Osteocyte (in vitro differentiated cells): ENCODE measurements at regions not wholly inside any gene's neighbourhood (a gene's known extent, or its start where the extent isn't known, plus 50 kb on each side); places are given as distances from the start of the nearest gene placed in this dataset.
A peak's percentile ranks its signal among the peaks of the same experiment; 100 is the strongest.

ENCODE experiments used
- DNase-seq: peaks from one replicate; pipeline ENCODE4 v3.0.0; 2021; ENCODE audit warnings: mixed read lengths; ENCODE audit not compliant: unreplicated experiment; ENCODE audit errors: extremely low spot score
- H3K27ac Mint-ChIP-seq: one replicate; pipeline ENCODE4 v1.8.0; 2021; ENCODE audit warnings: mild to moderate bottlenecking, mixed read lengths; ENCODE audit not compliant: unreplicated experiment
- H3K27me3 Mint-ChIP-seq: one replicate; pipeline ENCODE4 v1.8.0; 2021; ENCODE audit warnings: mixed read lengths; ENCODE audit not compliant: unreplicated experiment
- H3K36me3 Mint-ChIP-seq: one replicate; pipeline ENCODE4 v1.8.0; 2021; ENCODE audit warnings: mixed read lengths; ENCODE audit not compliant: unreplicated experiment
- H3K4me1 Mint-ChIP-seq: one replicate; pipeline ENCODE4 v1.8.0; 2021; ENCODE audit warnings: mixed read lengths; ENCODE audit not compliant: unreplicated experiment
- H3K4me3 Mint-ChIP-seq: one replicate; pipeline ENCODE4 v1.8.0; 2021; ENCODE audit warnings: mild to moderate bottlenecking, moderate library complexity, mixed read lengths; ENCODE audit not compliant: unreplicated experiment
- H3K9me3 Mint-ChIP-seq: one replicate; pipeline ENCODE4 v1.8.0; 2021; ENCODE audit warnings: mixed read lengths; ENCODE audit not compliant: unreplicated experiment
- TF ChIP-seq, protein P1 (sequence below): fragments of 200-600 bp; sonication (generic); IDR thresholded peaks from 2 replicates; pipeline ENCODE4 v1.5.0; 2021; ENCODE audit warnings: antibody characterized with exemption, mild to moderate bottlenecking, moderate library complexity

DNA sequence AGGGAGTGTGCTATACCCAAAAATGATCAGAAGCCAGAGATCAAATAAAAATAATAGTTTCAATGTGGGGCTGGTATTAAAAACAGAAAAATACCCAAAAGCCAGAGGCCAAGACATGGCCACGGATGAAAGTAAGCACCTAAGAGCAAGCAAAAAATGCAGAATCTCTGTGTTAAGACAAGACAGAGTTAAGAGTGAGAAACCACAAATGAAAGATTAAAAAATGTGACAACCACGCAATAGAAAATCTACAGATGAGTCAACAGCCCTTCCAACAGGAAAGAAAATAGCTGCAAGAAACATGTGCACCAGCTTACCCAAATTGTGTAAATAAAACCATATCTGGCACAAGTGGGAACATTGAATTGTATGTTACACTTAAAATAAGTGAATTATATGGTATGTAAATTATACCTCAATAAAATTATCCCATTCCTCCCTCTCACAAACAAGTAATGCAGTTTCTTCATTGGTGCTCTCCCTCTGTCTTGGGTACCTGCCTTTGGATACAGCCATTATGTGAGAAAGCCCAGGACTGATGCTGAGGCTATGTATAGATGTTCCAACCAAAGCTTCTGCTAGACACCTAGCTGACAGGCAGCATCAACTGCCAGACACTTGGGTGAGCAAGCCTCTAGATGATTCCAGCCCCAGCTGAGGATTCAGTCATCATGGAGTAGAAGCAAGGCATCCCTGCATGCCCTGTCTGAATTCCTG is 55.3 kb upstream of the UFL1 start:
- no peaks in the 10 kb centered on the region for H3K4me1 Mint-ChIP-seq
- no peak overlapping the region for H3K4me3 Mint-ChIP-seq
- H3K27ac Mint-ChIP-seq, result no peak overlapping the region
- no peaks in the 10 kb centered on the region for H3K36me3 Mint-ChIP-seq
- DNase-seq, result no peak
- TF ChIP-seq, protein P1, sequence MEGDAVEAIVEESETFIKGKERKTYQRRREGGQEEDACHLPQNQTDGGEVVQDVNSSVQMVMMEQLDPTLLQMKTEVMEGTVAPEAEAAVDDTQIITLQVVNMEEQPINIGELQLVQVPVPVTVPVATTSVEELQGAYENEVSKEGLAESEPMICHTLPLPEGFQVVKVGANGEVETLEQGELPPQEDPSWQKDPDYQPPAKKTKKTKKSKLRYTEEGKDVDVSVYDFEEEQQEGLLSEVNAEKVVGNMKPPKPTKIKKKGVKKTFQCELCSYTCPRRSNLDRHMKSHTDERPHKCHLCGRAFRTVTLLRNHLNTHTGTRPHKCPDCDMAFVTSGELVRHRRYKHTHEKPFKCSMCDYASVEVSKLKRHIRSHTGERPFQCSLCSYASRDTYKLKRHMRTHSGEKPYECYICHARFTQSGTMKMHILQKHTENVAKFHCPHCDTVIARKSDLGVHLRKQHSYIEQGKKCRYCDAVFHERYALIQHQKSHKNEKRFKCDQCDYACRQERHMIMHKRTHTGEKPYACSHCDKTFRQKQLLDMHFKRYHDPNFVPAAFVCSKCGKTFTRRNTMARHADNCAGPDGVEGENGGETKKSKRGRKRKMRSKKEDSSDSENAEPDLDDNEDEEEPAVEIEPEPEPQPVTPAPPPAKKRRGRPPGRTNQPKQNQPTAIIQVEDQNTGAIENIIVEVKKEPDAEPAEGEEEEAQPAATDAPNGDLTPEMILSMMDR, result no peak
- H3K9me3 Mint-ChIP-seq, result no peaks in the 10 kb centered on the region
- peaks cover 14% of the 10 kb centered on the region for H3K27me3 Mint-ChIP-seq

DNA sequence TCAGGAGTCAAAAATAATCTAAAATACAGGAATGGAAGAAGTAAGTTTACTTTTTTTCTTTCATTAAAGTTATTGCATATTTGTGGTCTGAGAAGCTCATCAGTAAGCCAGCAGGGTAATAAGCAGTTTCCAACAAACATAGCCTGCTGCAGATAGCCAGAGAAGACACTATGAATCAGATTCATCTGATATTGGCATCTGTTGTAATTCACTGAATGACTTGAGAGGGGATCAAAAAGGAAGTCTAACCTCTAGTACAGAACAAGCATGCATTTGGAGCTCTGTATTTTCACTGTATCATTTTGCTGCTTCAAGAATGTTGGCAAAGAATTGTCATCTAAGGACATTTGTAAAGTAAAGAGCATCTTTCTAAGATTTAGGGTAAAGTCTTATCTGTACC is 53.8 kb upstream of the UFL1 start:
- H3K4me1 Mint-ChIP-seq, result no peaks in the 10 kb centered on the region
- H3K27me3 Mint-ChIP-seq, result peaks cover 6% of the 10 kb centered on the region
- no peak overlapping the region for H3K4me3 Mint-ChIP-seq
- no peaks in the 10 kb centered on the region for H3K9me3 Mint-ChIP-seq
- H3K36me3 Mint-ChIP-seq, result no peaks in the 10 kb centered on the region
- no peak for DNase-seq
- TF ChIP-seq, protein P1, result no peak
- H3K27ac Mint-ChIP-seq, result no peak overlapping the region

DNA sequence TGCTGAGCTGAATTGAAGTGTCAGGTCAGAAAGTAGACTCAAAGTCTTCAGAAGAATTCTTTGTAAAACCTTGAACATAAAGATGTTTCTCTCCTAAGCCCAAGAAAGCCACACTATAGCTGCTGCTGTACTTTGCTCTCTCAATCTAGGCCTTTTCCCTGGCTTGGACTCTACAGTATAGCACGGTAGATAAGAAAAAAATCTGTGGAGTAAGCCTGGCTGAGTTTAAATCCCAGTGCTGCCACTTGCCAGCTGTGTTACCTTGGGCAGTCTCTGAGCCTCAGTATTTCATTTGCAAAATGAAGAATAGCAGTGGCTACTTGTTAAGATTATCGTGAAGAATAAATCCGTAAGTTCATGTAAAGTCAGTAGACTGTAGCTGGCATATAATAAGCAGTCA is 53.3 kb upstream of the UFL1 start:
- no peak overlapping the region for H3K27ac Mint-ChIP-seq
- H3K4me3 Mint-ChIP-seq, result no peak overlapping the region
- H3K4me1 Mint-ChIP-seq, result no peaks in the 10 kb centered on the region
- peaks cover 6% of the 10 kb centered on the region for H3K27me3 Mint-ChIP-seq
- no peak for DNase-seq
- TF ChIP-seq, protein P1, result no peak
- H3K36me3 Mint-ChIP-seq, result no peaks in the 10 kb centered on the region
- no peaks in the 10 kb centered on the region for H3K9me3 Mint-ChIP-seq

DNA sequence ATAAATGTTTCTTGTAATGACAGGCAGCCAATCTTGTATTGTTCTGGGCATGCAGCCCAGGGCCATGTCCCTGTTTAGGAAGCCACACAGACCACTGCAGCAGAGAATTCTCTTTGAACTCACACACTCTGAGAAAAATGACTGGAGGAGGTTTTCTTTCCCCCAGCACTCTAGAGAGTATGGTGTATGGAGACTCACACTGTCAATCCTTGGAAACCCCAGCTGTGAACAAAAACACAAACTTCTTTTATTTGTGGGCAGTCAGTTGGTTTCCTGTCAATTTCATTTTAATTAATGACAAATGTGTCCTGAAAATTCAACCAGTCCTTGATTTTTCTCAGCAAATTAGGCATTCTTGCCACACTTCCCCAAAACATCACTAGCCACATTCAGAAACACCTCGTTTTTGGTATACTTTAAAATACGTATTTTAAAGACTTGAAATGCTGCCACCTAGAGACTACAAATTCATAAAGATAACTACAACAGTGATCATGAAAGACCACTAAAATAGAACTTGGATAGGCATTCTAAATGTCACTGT is 52.9 kb upstream of the UFL1 start:
- no peak for DNase-seq
- Mint-ChIP-seq H3K27me3 (peaks cover 6% of the 10 kb centered on the region), H3K36me3 (no peaks in the 10 kb centered on the region), H3K4me1 (no peaks in the 10 kb centered on the region), H3K27ac (no peak overlapping the region), H3K4me3 (no peak overlapping the region), H3K9me3 (no peaks in the 10 kb centered on the region)
- TF ChIP-seq, protein P1, result peak; percentile 36

DNA sequence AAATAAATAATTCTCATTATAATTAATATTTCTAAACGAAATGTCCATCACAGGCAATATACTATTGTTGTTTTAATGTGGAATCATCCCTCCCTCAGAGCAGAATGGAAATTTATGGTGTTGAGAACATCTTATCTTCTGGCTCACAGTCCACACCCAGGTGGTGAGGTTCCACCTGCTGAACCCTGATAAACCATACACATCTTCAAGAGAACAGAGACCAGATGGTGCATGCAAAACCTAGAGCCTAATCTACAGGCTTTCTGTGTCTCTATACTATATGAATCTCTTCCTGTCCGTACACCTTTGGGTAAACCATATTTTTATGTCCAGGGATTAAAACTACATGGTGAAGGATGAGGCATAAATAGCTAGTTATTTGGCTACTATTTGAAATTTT is 52.3 kb upstream of the UFL1 start:
- no peak overlapping the region for H3K27ac Mint-ChIP-seq
- H3K4me1 Mint-ChIP-seq, result no peaks in the 10 kb centered on the region
- DNase-seq, result no peak
- TF ChIP-seq, protein P1, result no peak
- H3K4me3 Mint-ChIP-seq, result no peak overlapping the region
- peaks cover 6% of the 10 kb centered on the region for H3K27me3 Mint-ChIP-seq
- H3K9me3 Mint-ChIP-seq, result no peaks in the 10 kb centered on the region
- no peaks in the 10 kb centered on the region for H3K36me3 Mint-ChIP-seq
